PC-3 (cell line): ENCODE measurements at regions not wholly inside any gene's neighbourhood (a gene's known extent, or its start where the extent isn't known, plus 50 kb on each side); places are given as distances from the start of the nearest gene placed in this dataset.

Experiments
- ATAC-seq: fragments of 200-7000 bp; cut with Tn5 transposase; 2 replicates; pipeline ENCODE4 v1.9.1; 2020; ENCODE audit warnings: mild to moderate bottlenecking, moderate library complexity
- BruUV-seq: library from RNA; stranded (reverse); fragments of 400-500 nt; replicated peaks from 2 replicates; lab custom pipeline; 2021; lab: Mats Ljungman, UMichigan
- CTCF ChIA-PET: fragments of 300-600 bp; sonication (Branson Sonifier 250); formaldehyde crosslinking; loops from one replicate; lab custom pipeline; 2022; ENCODE audit warnings: antibody characterized with exemption; lab: Charles Lee
- POLR2A ChIA-PET: fragments of 300-600 bp; sonication (Branson Sonifier 250); formaldehyde crosslinking; loops from one replicate; lab custom pipeline; 2022; ENCODE audit warnings: antibody characterized with exemption; ENCODE audit not compliant: unreplicated experiment; lab: Charles Lee
- DNase-seq: peaks from one replicate; pipeline ENCODE4 v3.0.0-alpha.2; 2015
- H2AFZ ChIP-seq: fragments of 300-600 bp; sonication (generic); 2 replicates; pipeline ENCODE4 v1.6.0; 2016; ENCODE audit warnings: antibody characterized with exemption, low read length
- H3F3A ChIP-seq: fragments of 300-600 bp; sonication (generic); one replicate; pipeline ENCODE4 v1.6.0; 2017; ENCODE audit warnings: antibody characterized with exemption, low read length, control low read depth, mild to moderate bottlenecking; ENCODE audit not compliant: unreplicated experiment
- H3K27ac ChIP-seq: fragments of 300-600 bp; sonication (generic); 2 replicates; pipeline ENCODE4 v1.5.1; 2016; ENCODE audit warnings: mild to moderate bottlenecking, low read length
- H3K27me3 ChIP-seq: fragments of 300-600 bp; sonication (generic); 2 replicates; pipeline ENCODE4 v1.6.1; 2016; ENCODE audit warnings: low read length, mixed read lengths
- H3K36me3 ChIP-seq: fragments of 300-600 bp; sonication (generic); 2 replicates; pipeline ENCODE4 v1.6.1; 2016; ENCODE audit warnings: low read depth, mixed run types, low read length, mixed read lengths
- H3K4me1 ChIP-seq: fragments of 300-600 bp; sonication (generic); 2 replicates; pipeline ENCODE4 v1.5.1; 2016; ENCODE audit warnings: low read length; ENCODE audit not compliant: insufficient read depth
- H3K4me2 ChIP-seq: fragments of 300-600 bp; sonication (generic); 2 replicates; pipeline ENCODE4 v1.6.0; 2016; ENCODE audit warnings: low read length
- H3K4me3 ChIP-seq: fragments of 300-600 bp; sonication (generic); 2 replicates; pipeline ENCODE4 v1.5.1; 2016; ENCODE audit warnings: mild to moderate bottlenecking, low read length, mixed read lengths
- H3K79me2 ChIP-seq: fragments of 300-600 bp; sonication (generic); 2 replicates; pipeline ENCODE4 v1.6.1; 2017; ENCODE audit warnings: low read length, mixed read lengths
- H3K9ac ChIP-seq: fragments of 300-600 bp; sonication (generic); 2 replicates; pipeline ENCODE4 v1.6.0; 2016; ENCODE audit warnings: mild to moderate bottlenecking, low read length
- H3K9me2 ChIP-seq: fragments of 300-600 bp; sonication (generic); replicated peaks from 2 replicates; pipeline ENCODE4 v1.6.1; 2016; ENCODE audit warnings: mixed run types, low read length, mixed read lengths
- H3K9me3 ChIP-seq: fragments of 300-600 bp; sonication (generic); 2 replicates; pipeline ENCODE4 v1.6.1; 2016; ENCODE audit warnings: low read length, mixed read lengths
- H4K20me1 ChIP-seq: fragments of 300-600 bp; sonication (generic); 2 replicates; pipeline ENCODE4 v1.6.1; 2016; ENCODE audit warnings: low read length, mixed read lengths
- CTCF ChIP-seq: fragments of 300-600 bp; sonication (generic); conservative IDR thresholded peaks from 2 replicates; pipeline ENCODE4 v1.5.1; 2017; ENCODE audit warnings: antibody characterized with exemption, low read depth, mild to moderate bottlenecking, low read length
- EZH2 ChIP-seq: fragments of 300-600 bp; sonication (generic); IDR thresholded peaks from one replicate; pipeline ENCODE4 v1.6.1; 2017; ENCODE audit warnings: antibody characterized with exemption, mild to moderate bottlenecking, low read length; ENCODE audit not compliant: unreplicated experiment
- EZH2phosphoT487 ChIP-seq: fragments of 300-600 bp; sonication (generic); IDR thresholded peaks from 2 replicates; pipeline ENCODE4 v1.6.1; 2018; ENCODE audit warnings: mild to moderate bottlenecking, antibody characterized with exemption, low read length, borderline replicate concordance
- intact Hi-C: fragments of 100-400 bp; cut with micrococcal nuclease; formaldehyde crosslinking; loops from 2 replicates; pipeline ENCODE4 v1.9.0; 2023

DNA sequence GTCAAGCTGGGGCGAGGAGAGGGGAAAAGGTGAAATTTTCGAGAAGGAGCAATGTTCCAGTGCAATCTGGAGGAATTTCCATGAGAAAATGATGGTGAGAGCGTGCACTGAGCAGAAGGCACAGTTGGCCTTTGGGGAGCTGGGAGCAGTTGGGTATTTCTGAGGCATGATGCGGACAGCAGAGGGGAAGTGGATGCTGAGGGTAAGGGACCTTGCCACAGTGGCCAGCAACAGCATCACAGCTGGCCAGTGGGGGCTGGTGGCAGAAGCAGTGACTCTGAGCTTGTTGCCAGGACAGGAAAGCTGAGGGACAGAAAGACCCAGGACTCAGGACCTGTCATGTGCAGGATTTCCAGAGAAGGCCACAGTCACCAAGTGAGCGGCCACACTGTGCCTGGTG is 98.9 kb downstream of the LSM3 start:
- no peak for ATAC-seq
- intact Hi-C loops, result no loop called here

GRCh38 chr3:14278265-14278798 is 99.7 kb downstream of the LSM3 start:
- no peak for DNase-seq
- no peak overlapping the region for H3K4me2 ChIP-seq
- H3K4me3 ChIP-seq, result no peak overlapping the region
- H3K4me1 ChIP-seq, result no peaks in the 10 kb centered on the region
- no peaks in the 10 kb centered on the region for H4K20me1 ChIP-seq
- H3K9me3 ChIP-seq, result no peaks in the 10 kb centered on the region
- ChIA-PET CTCF (interaction anchor here (1.2 kb wide), 1 partner anchor 75 kb away, joined by 4 read pairs; no protein-coding TSS in a partner anchor), POLR2A (no interaction called here)
- TF ChIP-seq EZH2, result no peak
- no peak for TF ChIP-seq CTCF
- TF ChIP-seq EZH2phosphoT487, result no peak
- H3K9ac ChIP-seq, result no peak overlapping the region
- no peaks in the 10 kb centered on the region for H3K9me2 ChIP-seq
- intact Hi-C loops, result no loop called here
- no peaks in the 10 kb centered on the region for H3K27me3 ChIP-seq
- H3K36me3 ChIP-seq, result no peaks in the 10 kb centered on the region
- no peak overlapping the region for H3K27ac ChIP-seq
- no TSS peak for BruUV-seq
- no peaks in the 10 kb centered on the region for H3F3A ChIP-seq
- no peak for ATAC-seq
- no peak overlapping the region for H2AFZ ChIP-seq
- H3K79me2 ChIP-seq, result no peaks in the 10 kb centered on the region

More for the DNA sequence above, 98.9 kb downstream of the LSM3 start:
- Histone ChIP-seq H3K4me3 (no peak overlapping the region), H3K9me3 (no peaks in the 10 kb centered on the region), H3K79me2 (no peaks in the 10 kb centered on the region), H3K36me3 (no peaks in the 10 kb centered on the region), H3K4me2 (no peak overlapping the region), H3K27me3 (no peaks in the 10 kb centered on the region), H3K9me2 (no peaks in the 10 kb centered on the region), H3K4me1 (no peaks in the 10 kb centered on the region), H2AFZ (no peak overlapping the region), H3K9ac (no peak overlapping the region), H3K27ac (no peak overlapping the region), H3F3A (no peaks in the 10 kb centered on the region), H4K20me1 (no peaks in the 10 kb centered on the region)
- ChIA-PET CTCF (no interaction called here), POLR2A (no interaction called here)
- BruUV-seq, result no TSS peak
- DNase-seq, result no peak
- TF ChIP-seq CTCF (no peak), EZH2phosphoT487 (no peak), EZH2 (no peak)

GRCh38 chr3:14278799-14279625 is 100.4 kb downstream of the LSM3 start:
- no peaks in the 10 kb centered on the region for H3K9me3 ChIP-seq
- no peak overlapping the region for H3K4me3 ChIP-seq
- ChIA-PET CTCF (interaction anchor here (1.2 kb wide), 1 partner anchor 76 kb away, joined by 4 read pairs; no protein-coding TSS in a partner anchor), POLR2A (no interaction called here)
- no peak overlapping the region for H3K9ac ChIP-seq
- ATAC-seq (no peak), DNase-seq (no peak)
- BruUV-seq, result no TSS peak
- H3K27ac ChIP-seq, result no peak overlapping the region
- no peaks in the 10 kb centered on the region for H3K4me1 ChIP-seq
- H3K4me2 ChIP-seq, result no peak overlapping the region
- H3K36me3 ChIP-seq, result no peaks in the 10 kb centered on the region
- intact Hi-C loops, result no loop called here
- no peaks in the 10 kb centered on the region for H3F3A ChIP-seq
- TF ChIP-seq CTCF (0 out of 2 replicates have a peak, but pooled peaks have one; percentile 9), EZH2 (no peak), EZH2phosphoT487 (no peak)
- H4K20me1 ChIP-seq, result no peaks in the 10 kb centered on the region
- no peaks in the 10 kb centered on the region for H3K27me3 ChIP-seq
- no peak overlapping the region for H2AFZ ChIP-seq
- no peaks in the 10 kb centered on the region for H3K9me2 ChIP-seq
- no peaks in the 10 kb centered on the region for H3K79me2 ChIP-seq
